ENCODE measurements at regions not wholly inside any gene's neighbourhood (a gene's known extent, or its start where the extent isn't known, plus 50 kb on each side); places are given as distances from the start of the nearest gene placed in this dataset.

DNA sequence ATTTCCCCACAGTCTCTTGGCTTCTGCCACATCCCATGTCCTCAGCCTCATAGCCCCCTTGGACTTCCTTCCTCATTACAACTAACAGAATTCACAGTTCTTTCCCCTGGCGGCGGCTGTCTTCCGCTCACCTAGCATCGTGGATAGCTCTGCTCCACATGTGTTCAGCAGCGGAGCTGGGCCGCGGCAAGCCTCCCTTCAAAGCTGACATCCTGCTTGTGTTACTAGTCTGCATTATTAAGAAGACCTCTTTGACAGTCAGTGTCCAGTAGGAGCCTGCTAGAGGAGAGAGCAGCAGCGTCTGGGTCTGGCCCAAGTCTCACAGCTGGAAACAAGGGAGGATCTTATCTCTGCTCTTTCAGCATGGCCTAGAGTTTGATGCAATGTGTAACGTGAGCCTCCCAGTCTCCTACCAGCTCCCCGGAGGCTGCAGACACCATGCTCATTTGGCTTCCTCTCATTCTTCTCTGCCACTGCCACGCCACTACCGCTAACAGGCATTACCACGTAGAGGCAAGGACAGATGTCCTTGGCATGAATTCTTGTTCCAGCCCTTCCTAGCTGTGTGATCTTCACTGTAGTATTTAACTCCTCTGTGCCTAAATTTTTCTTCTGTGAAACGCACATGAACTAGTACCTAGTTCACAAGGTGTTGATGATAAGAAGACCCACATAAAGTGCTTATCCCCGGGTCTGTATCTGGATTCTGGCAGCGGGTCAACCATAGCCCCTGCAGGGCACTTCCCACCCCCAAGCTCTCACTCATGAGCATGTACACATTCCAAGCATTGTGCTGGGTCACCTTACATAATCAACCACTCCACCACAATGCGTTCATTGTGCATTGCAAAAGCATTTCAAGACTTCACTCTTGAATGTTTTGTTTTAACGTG, 107.1 kb upstream of the BACH2 start:
- DNase-seq, result no peak

- DNase-seq, result no peak
Measured at GRCh38 chr6:90402831-90403192, 106.2 kb upstream of the BACH2 start.

GRCh38 chr6:90401933-90402830, 105.5 kb upstream of the BACH2 start:
- no peak for DNase-seq

- DNase-seq, result no peak
Measured at GRCh38 chr6:90399970-90400369, 103.3 kb upstream of the BACH2 start.

- DNase-seq, result peak in 1 of 3 donors; percentile 21
Measured at GRCh38 chr6:90397929-90398674, 101.5 kb upstream of the BACH2 start.

DNA sequence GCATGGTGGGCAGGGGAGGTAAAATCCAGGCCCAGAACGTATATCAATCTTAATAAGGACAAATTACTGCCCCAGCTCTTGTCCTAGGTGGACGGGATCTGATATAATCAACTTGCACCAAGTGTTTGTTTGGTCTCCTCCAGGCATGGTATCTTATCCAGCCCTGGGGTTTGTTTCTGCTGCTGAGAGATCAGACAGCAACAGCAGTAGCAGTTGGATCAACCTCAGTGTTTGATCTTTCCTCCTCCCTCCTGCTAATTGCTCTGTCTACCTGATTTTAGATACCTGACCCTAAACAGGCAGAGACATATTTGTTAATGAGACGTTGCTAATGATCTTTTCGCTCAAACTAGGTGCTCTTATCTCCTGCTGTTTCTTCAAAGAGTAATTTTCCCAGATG, 100.4 kb upstream of the BACH2 start:
- DNase-seq, result no peak

- peak; percentile 81 to 90 (median 85) for DNase-seq
Measured at GRCh38 chr6:90393232-90393884, 96.7 kb upstream of the BACH2 start.

GRCh38 chr6:90390379-90390778, 93.7 kb upstream of the BACH2 start:
- no peak for DNase-seq

GRCh38 chr6:90388395-90388794, 91.8 kb upstream of the BACH2 start:
- DNase-seq, result no peak

- no peak for DNase-seq
Measured at GRCh38 chr6:90387826-90388225, 91.2 kb upstream of the BACH2 start.

DNA sequence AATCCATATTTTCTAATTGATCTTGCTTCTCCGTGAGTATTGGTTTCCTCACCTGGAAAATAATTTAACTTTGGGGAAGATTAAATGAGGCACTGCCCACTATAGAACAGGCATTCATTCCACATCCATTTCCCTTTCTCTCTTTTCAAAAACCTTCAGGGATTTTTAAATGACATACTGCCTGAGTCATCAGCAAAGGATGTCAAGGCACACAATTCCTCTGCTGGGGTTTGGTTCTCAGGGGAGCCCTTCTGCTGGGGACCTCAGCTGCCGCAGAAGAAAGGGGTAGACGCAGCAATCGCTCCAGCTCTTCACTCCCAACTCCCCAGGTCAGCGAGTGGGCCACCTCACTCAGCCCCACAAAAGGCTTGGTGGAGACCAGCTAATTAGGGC, 90.7 kb upstream of the BACH2 start:
- no peak for DNase-seq

GRCh38 chr6:90386399-90387382, 90.0 kb upstream of the BACH2 start:
- DNase-seq, result no peak

- DNase-seq, result no peak
Measured at GRCh38 chr6:90385759-90386313, 89.2 kb upstream of the BACH2 start.

GRCh38 chr6:90384720-90385119, 88.1 kb upstream of the BACH2 start:
- no peak for DNase-seq

DNA sequence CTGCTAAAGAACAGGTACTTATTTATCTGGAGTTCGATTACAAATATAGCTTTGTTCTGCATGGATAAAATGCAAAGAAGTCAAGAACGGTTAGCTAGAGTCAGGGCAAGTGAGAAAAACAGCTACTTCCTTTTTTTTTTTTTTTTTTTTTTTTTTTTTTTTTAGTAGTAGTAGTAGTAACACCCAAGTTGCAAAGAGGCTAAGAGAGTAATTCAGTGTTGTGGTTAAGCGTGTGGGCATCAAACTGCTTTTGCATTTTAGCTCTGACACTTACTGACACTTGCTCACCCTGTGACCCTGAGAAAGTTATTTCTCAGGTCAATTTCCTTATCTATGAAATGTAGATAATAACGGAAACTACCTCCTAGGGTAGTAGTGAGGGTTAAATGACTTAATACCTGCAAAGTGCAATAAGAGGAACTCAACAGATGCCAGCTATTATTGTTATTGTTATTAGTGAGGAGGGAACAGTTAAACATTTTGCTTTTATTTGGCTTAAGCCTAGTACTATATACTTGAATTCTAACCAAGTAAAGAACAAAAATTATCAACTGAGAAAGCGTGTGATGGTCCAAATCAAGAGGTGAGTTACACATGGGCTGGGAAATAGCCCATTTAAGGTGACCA, 86.7 kb upstream of the BACH2 start:
- peak in 2 of 3 donors; percentile 50 to 65 for DNase-seq

- no peak for DNase-seq
Measured at GRCh38 chr6:90382760-90383159, 86.1 kb upstream of the BACH2 start.

- DNase-seq, result peak; percentile 82 to 90 (median 88)
Measured at GRCh38 chr6:90375681-90376439, 79.2 kb upstream of the BACH2 start.

- no peak for DNase-seq
Measured at GRCh38 chr6:90374201-90374600, 77.6 kb upstream of the BACH2 start.

DNA sequence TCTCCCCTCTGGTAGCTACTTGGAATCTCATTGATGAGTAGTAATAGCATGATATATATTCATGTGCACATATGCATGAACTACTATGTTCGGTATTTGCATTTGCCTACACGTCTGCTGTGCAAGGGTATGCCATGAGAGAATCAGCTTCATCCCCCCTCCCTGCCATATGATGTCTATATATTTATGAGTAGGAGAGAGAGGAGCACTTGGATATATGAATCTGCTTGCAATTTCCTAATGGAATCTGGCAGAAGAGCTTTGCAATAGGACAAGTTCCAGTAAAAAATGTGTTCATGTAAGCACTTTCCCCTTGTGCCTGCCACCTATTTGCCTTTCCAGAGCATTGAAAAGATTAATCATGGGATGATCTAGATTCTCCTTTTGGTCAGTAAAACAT, 76.2 kb upstream of the BACH2 start:
- DNase-seq, result no peak

GRCh38 chr6:90372450-90372849, 75.8 kb upstream of the BACH2 start:
- no peak for DNase-seq

Measured in suppressor macrophage treated with lipopolysaccharide for 1 hour (primary cell).